Mesendoderm (in vitro differentiated cells): ENCODE measurements at regions not wholly inside any gene's neighbourhood (a gene's known extent, or its start where the extent isn't known, plus 50 kb on each side); places are given as distances from the start of the nearest gene placed in this dataset.

Experiments
- DNase-seq: peaks from one replicate; pipeline ENCODE4 v3.0.0; 2013
- H2AK5ac ChIP-seq: 2 replicates; pipeline ENCODE4 v1.6.1; 2013; ENCODE audit warnings: low read length, inconsistent platforms
- H2BK120ac ChIP-seq: 2 replicates; pipeline ENCODE4 v1.6.1; 2013; ENCODE audit warnings: low read depth, mild to moderate bottlenecking, low read length, moderate library complexity, mixed read lengths
- H2BK15ac ChIP-seq: replicated peaks from 2 replicates; pipeline ENCODE4 v1.6.1; 2013; ENCODE audit warnings: low read depth, mild to moderate bottlenecking, moderate library complexity
- H2BK5ac ChIP-seq: 2 replicates; pipeline ENCODE4 v1.6.1; 2013; ENCODE audit warnings: low read length, inconsistent platforms
- H3K18ac ChIP-seq: 2 replicates; pipeline ENCODE4 v1.6.1; 2013; ENCODE audit warnings: mild to moderate bottlenecking, low read length, mixed read lengths
- H3K23ac ChIP-seq: one replicate; pipeline ENCODE4 v1.6.1; 2013; ENCODE audit warnings: low read length
- H3K27ac ChIP-seq: 2 replicates; pipeline ENCODE4 v1.5.1; 2013; ENCODE audit warnings: low read depth, mild to moderate bottlenecking, inconsistent platforms, low read length, moderate library complexity
- H3K27me3 ChIP-seq: 2 replicates; pipeline ENCODE4 v1.6.1; 2013; ENCODE audit warnings: low read length, control low read depth, mild to moderate bottlenecking, inconsistent platforms; ENCODE audit not compliant: insufficient read depth, poor library complexity
- H3K36me3 ChIP-seq: 2 replicates; pipeline ENCODE4 v1.6.1; 2013; ENCODE audit warnings: low read length, inconsistent platforms; ENCODE audit not compliant: control insufficient read depth, insufficient read depth
- H3K4ac ChIP-seq: one replicate; pipeline ENCODE4 v1.6.1; 2013; ENCODE audit warnings: low read depth, mild to moderate bottlenecking, low read length, moderate library complexity
- H3K4me1 ChIP-seq: 2 replicates; pipeline ENCODE4 v1.6.1; 2013; ENCODE audit warnings: low read depth, low read length, inconsistent platforms; ENCODE audit not compliant: control insufficient read depth
- H3K4me2 ChIP-seq: 2 replicates; pipeline ENCODE4 v1.6.1; 2013; ENCODE audit warnings: low read length
- H3K4me3 ChIP-seq: 2 replicates; pipeline ENCODE4 v1.5.1; 2013; ENCODE audit warnings: mild to moderate bottlenecking, low read length
- H3K56ac ChIP-seq: one replicate; pipeline ENCODE4 v1.6.1; 2013; ENCODE audit warnings: low read length
- H3K79me1 ChIP-seq: 2 replicates; pipeline ENCODE4 v1.6.1; 2013; ENCODE audit warnings: low read length, inconsistent platforms
- H3K79me2 ChIP-seq: 2 replicates; pipeline ENCODE4 v1.6.1; 2013; ENCODE audit warnings: mild to moderate bottlenecking, low read length; ENCODE audit not compliant: control insufficient read depth, insufficient read depth
- H3K9ac ChIP-seq: 2 replicates; pipeline ENCODE4 v1.6.1; 2013; ENCODE audit warnings: low read length, inconsistent platforms
- H4K5ac ChIP-seq: one replicate; pipeline ENCODE4 v1.6.1; 2013; ENCODE audit warnings: low read length
- H4K8ac ChIP-seq: one replicate; pipeline ENCODE4 v1.6.1; 2013; ENCODE audit warnings: low read depth, mild to moderate bottlenecking, control low read depth, low read length, moderate library complexity
- WGBS: extraction: QIAGEN DNeasy Blood & Tissue Kit; methylation state at CpG from one replicate; pipeline ENCODE4 v1.1.7; 2013; ENCODE audit warnings: low lambda C conversion rate, missing lambda C conversion rate; ENCODE audit not compliant: insufficient coverage; ENCODE audit errors: extremely low coverage; 5-methylcytosine and 5-hydroxymethylcytosine counted together

GRCh38 chr14:58863661-58864345, 226.0 kb downstream of the DACT1 start:
- H4K5ac ChIP-seq, result no peak overlapping the region
- H3K56ac ChIP-seq, result no peak overlapping the region
- no peak overlapping the region for H3K18ac ChIP-seq
- H2BK5ac ChIP-seq, result no peak overlapping the region
- H2BK120ac ChIP-seq, result no peak overlapping the region
- H3K4me2 ChIP-seq, result no peak overlapping the region
- H2BK15ac ChIP-seq, result no peak overlapping the region
- no peak overlapping the region for H3K23ac ChIP-seq
- H3K27me3 ChIP-seq, result no peaks in the 10 kb centered on the region
- H3K79me1 ChIP-seq, result no peaks in the 10 kb centered on the region
- H3K27ac ChIP-seq, result no peak overlapping the region
- H3K4ac ChIP-seq, result no peak overlapping the region
- WGBS, result no CpG with 5 or more reads among the region's 10 CpGs
- H3K9ac ChIP-seq, result no peak overlapping the region
- H3K36me3 ChIP-seq, result no peaks in the 10 kb centered on the region
- peak; percentile 68 for DNase-seq
- no peaks in the 10 kb centered on the region for H3K4me1 ChIP-seq
- H3K4me3 ChIP-seq, result no peak overlapping the region
- H3K79me2 ChIP-seq, result no peaks in the 10 kb centered on the region
- no peak overlapping the region for H2AK5ac ChIP-seq
- H4K8ac ChIP-seq, result no peak overlapping the region

GRCh38 chr14:58864751-58865513, 227.2 kb downstream of the DACT1 start:
- Histone ChIP-seq H3K9ac (no peak overlapping the region), H3K79me2 (no peaks in the 10 kb centered on the region), H3K18ac (no peak overlapping the region), H3K27me3 (no peaks in the 10 kb centered on the region), H4K5ac (no peak overlapping the region), H3K27ac (no peak overlapping the region), H3K56ac (no peak overlapping the region), H3K4me1 (no peaks in the 10 kb centered on the region), H2BK15ac (no peak overlapping the region), H4K8ac (no peak overlapping the region), H3K4me3 (no peak overlapping the region), H3K4me2 (no peak overlapping the region), H3K23ac (no peak overlapping the region), H3K79me1 (no peaks in the 10 kb centered on the region), H2BK120ac (no peak overlapping the region), H3K36me3 (no peaks in the 10 kb centered on the region), H2AK5ac (no peak overlapping the region), H2BK5ac (no peak overlapping the region), H3K4ac (no peak overlapping the region)
- DNase-seq, result peak; percentile 53
- no CpG with 5 or more reads among the region's 7 CpGs for WGBS

DNA sequence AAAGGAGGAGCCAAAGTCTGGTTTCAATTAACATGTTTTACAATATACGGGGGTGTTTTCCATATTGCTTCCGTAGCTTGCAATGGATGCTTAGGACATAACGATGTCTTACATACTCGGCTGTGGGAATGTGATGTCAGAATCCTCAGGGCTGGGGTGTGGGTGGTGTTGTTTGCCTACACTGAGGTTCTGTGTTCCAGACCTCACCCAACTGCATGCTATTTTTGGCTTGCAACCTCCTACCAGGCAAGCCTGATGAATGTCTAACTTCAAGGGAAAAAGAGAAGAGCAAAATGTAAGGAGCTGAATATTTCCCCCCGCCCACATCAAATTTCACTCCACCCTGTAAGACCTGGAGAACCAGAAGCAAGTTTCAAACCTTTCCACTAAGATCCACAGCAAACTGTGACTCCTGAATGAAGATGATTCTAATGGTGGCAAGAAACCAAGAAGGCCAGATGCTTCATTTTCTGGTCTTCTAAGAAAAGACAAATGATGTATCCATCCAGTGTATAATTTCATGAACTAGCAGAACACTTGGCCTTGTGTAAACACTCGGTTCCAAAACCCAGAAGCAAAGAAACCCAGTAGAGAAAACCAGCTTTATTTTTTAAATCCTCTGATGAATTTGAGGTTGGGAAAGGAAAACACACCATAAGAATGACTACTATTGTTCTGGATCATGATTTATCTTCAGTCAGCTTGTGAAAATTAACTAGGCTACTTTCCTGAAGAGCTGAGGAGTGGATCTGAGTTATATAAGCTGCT, 227.9 kb downstream of the DACT1 start:
- no peak overlapping the region for H4K5ac ChIP-seq
- H2BK5ac ChIP-seq, result no peak overlapping the region
- H3K18ac ChIP-seq, result no peak overlapping the region
- no peak overlapping the region for H3K27ac ChIP-seq
- H3K79me2 ChIP-seq, result no peaks in the 10 kb centered on the region
- no peak overlapping the region for H4K8ac ChIP-seq
- H2AK5ac ChIP-seq, result no peak overlapping the region
- no peak overlapping the region for H3K23ac ChIP-seq
- no peaks in the 10 kb centered on the region for H3K36me3 ChIP-seq
- no peak overlapping the region for H2BK15ac ChIP-seq
- no peak overlapping the region for H2BK120ac ChIP-seq
- no CpG with 5 or more reads among the region's 6 CpGs for WGBS
- H3K4ac ChIP-seq, result no peak overlapping the region
- no peak overlapping the region for H3K4me2 ChIP-seq
- no peak overlapping the region for H3K56ac ChIP-seq
- no peaks in the 10 kb centered on the region for H3K79me1 ChIP-seq
- H3K4me1 ChIP-seq, result no peaks in the 10 kb centered on the region
- DNase-seq, result no peak
- no peaks in the 10 kb centered on the region for H3K27me3 ChIP-seq
- H3K4me3 ChIP-seq, result no peak overlapping the region
- no peak overlapping the region for H3K9ac ChIP-seq

DNA sequence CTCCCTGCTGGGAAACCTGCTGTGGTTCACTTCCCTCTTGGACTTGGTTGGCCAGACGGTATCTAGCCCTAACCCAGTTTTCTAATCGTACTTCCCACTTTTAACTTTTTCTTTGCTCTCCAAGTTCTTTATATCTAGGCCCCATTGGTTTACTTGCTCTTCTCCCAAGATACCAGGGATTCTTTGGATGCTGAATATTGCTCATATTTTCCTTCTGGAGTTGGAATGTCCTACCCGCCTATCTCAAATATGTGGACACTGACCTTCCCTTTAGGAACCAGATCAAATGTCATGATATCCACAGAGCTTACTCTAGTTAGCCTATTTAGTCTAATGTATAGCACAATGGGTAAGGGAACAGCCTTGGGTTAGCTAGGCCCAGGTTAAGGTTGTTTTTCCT, 228.6 kb downstream of the DACT1 start:
- peak; percentile 17 for DNase-seq
- no peak overlapping the region for H3K56ac ChIP-seq
- H3K4me2 ChIP-seq, result no peak overlapping the region
- H2AK5ac ChIP-seq, result no peak overlapping the region
- no peaks in the 10 kb centered on the region for H3K27me3 ChIP-seq
- no peak overlapping the region for H3K9ac ChIP-seq
- H3K27ac ChIP-seq, result no peak overlapping the region
- H3K18ac ChIP-seq, result no peak overlapping the region
- no peaks in the 10 kb centered on the region for H3K79me2 ChIP-seq
- no peak overlapping the region for H2BK120ac ChIP-seq
- H2BK5ac ChIP-seq, result no peak overlapping the region
- no peaks in the 10 kb centered on the region for H3K36me3 ChIP-seq
- H2BK15ac ChIP-seq, result no peak overlapping the region
- H3K23ac ChIP-seq, result no peak overlapping the region
- H3K4me1 ChIP-seq, result no peaks in the 10 kb centered on the region
- no peak overlapping the region for H3K4ac ChIP-seq
- no peak overlapping the region for H4K8ac ChIP-seq
- no peaks in the 10 kb centered on the region for H3K79me1 ChIP-seq
- no peak overlapping the region for H4K5ac ChIP-seq
- no CpG with 5 or more reads among the region's 3 CpGs for WGBS
- H3K4me3 ChIP-seq, result no peak overlapping the region

GRCh38 chr14:58870961-58871360, 233.2 kb downstream of the DACT1 start:
- no CpG with 5 or more reads among the region's 4 CpGs for WGBS

More at GRCh38 chr14:58870961-58871360, 233.2 kb downstream of the DACT1 start:
- Histone ChIP-seq H3K36me3 (no peaks in the 10 kb centered on the region), H3K79me2 (no peaks in the 10 kb centered on the region), H3K18ac (no peak overlapping the region), H3K27ac (no peak overlapping the region), H3K9ac (no peak overlapping the region), H2BK120ac (no peak overlapping the region), H2BK15ac (no peak overlapping the region), H3K27me3 (no peaks in the 10 kb centered on the region), H2BK5ac (no peak overlapping the region), H3K4me2 (no peak overlapping the region), H2AK5ac (no peak overlapping the region), H3K79me1 (no peaks in the 10 kb centered on the region), H3K4me1 (no peaks in the 10 kb centered on the region), H3K23ac (no peak overlapping the region), H4K5ac (no peak overlapping the region), H3K4ac (no peak overlapping the region), H4K8ac (no peak overlapping the region), H3K4me3 (no peak overlapping the region), H3K56ac (no peak overlapping the region)
- no peak for DNase-seq
